K562 (cell line): ENCODE measurements at regions not wholly inside any gene's neighbourhood (a gene's known extent, or its start where the extent isn't known, plus 50 kb on each side); places are given as distances from the start of the nearest gene placed in this dataset.

ENCODE experiments used
- MGA ChIP-seq: fragments of 450-650 bp; IDR thresholded peaks from 2 replicates; pipeline ENCODE4 v1.6.1; 2016; ENCODE audit warnings: mild to moderate bottlenecking, moderate library complexity
- SAP30 ChIP-seq: fragments of 200-600 bp; sonication (generic); IDR thresholded peaks from 2 replicates; pipeline ENCODE4 v1.6.1; 2012; ENCODE audit warnings: borderline replicate concordance, low read depth, mild to moderate bottlenecking, moderate library complexity, low read length, control low read depth, inconsistent platforms; ENCODE audit not compliant: insufficient read depth, poor library complexity, severe bottlenecking
- TF ChIP-seq, protein P1 (sequence below): fragments of 200-600 bp; sonication (generic); IDR thresholded peaks from one replicate; pipeline ENCODE4 v1.6.1; 2012; ENCODE audit warnings: mild to moderate bottlenecking, low read depth, low read length, inconsistent platforms

DNA sequence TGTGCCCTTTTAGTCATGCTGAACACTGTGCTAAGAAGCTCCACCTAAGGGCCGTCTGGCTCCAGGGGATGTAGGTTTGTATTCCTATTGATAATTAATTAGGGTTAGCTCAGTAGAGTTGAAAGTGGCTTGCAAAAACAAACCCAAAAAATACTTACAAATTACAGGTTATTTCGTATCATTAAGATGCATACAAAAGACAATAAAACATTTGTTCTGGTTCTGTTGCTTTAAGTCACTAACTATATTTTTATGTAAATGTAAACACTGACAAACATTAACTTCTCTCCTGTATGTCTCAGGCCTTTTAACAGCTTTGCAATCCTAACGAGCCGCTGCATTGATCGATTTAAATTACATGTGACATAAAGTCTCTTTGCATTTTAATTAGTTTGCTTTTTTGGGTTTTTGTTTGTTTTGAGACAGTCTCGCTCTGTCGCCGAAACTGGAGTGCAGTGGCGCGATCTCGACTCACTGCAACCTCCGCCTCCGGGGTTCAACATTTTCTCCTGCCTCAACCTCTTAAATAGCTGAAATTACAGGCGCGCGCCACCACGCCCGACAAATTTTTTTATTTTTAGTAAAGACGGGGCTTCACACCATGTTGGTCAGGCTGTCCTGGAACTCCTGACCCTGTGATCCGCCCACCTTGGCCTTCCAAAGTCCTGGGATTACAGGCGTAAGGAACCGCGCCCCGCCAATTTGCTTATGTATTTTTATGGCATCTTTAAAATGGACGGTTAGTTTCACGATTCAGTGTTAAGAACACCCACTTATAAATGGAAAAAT, 110.9 kb downstream of the HFE start (continued):
- TF ChIP-seq SAP30 (peak; percentile 53), MGA (no peak)
- TF ChIP-seq, protein P1, sequence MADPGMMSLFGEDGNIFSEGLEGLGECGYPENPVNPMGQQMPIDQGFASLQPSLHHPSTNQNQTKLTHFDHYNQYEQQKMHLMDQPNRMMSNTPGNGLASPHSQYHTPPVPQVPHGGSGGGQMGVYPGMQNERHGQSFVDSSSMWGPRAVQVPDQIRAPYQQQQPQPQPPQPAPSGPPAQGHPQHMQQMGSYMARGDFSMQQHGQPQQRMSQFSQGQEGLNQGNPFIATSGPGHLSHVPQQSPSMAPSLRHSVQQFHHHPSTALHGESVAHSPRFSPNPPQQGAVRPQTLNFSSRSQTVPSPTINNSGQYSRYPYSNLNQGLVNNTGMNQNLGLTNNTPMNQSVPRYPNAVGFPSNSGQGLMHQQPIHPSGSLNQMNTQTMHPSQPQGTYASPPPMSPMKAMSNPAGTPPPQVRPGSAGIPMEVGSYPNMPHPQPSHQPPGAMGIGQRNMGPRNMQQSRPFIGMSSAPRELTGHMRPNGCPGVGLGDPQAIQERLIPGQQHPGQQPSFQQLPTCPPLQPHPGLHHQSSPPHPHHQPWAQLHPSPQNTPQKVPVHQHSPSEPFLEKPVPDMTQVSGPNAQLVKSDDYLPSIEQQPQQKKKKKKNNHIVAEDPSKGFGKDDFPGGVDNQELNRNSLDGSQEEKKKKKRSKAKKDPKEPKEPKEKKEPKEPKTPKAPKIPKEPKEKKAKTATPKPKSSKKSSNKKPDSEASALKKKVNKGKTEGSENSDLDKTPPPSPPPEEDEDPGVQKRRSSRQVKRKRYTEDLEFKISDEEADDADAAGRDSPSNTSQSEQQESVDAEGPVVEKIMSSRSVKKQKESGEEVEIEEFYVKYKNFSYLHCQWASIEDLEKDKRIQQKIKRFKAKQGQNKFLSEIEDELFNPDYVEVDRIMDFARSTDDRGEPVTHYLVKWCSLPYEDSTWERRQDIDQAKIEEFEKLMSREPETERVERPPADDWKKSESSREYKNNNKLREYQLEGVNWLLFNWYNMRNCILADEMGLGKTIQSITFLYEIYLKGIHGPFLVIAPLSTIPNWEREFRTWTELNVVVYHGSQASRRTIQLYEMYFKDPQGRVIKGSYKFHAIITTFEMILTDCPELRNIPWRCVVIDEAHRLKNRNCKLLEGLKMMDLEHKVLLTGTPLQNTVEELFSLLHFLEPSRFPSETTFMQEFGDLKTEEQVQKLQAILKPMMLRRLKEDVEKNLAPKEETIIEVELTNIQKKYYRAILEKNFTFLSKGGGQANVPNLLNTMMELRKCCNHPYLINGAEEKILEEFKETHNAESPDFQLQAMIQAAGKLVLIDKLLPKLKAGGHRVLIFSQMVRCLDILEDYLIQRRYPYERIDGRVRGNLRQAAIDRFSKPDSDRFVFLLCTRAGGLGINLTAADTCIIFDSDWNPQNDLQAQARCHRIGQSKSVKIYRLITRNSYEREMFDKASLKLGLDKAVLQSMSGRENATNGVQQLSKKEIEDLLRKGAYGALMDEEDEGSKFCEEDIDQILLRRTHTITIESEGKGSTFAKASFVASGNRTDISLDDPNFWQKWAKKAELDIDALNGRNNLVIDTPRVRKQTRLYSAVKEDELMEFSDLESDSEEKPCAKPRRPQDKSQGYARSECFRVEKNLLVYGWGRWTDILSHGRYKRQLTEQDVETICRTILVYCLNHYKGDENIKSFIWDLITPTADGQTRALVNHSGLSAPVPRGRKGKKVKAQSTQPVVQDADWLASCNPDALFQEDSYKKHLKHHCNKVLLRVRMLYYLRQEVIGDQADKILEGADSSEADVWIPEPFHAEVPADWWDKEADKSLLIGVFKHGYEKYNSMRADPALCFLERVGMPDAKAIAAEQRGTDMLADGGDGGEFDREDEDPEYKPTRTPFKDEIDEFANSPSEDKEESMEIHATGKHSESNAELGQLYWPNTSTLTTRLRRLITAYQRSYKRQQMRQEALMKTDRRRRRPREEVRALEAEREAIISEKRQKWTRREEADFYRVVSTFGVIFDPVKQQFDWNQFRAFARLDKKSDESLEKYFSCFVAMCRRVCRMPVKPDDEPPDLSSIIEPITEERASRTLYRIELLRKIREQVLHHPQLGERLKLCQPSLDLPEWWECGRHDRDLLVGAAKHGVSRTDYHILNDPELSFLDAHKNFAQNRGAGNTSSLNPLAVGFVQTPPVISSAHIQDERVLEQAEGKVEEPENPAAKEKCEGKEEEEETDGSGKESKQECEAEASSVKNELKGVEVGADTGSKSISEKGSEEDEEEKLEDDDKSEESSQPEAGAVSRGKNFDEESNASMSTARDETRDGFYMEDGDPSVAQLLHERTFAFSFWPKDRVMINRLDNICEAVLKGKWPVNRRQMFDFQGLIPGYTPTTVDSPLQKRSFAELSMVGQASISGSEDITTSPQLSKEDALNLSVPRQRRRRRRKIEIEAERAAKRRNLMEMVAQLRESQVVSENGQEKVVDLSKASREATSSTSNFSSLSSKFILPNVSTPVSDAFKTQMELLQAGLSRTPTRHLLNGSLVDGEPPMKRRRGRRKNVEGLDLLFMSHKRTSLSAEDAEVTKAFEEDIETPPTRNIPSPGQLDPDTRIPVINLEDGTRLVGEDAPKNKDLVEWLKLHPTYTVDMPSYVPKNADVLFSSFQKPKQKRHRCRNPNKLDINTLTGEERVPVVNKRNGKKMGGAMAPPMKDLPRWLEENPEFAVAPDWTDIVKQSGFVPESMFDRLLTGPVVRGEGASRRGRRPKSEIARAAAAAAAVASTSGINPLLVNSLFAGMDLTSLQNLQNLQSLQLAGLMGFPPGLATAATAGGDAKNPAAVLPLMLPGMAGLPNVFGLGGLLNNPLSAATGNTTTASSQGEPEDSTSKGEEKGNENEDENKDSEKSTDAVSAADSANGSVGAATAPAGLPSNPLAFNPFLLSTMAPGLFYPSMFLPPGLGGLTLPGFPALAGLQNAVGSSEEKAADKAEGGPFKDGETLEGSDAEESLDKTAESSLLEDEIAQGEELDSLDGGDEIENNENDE = no peak
